ENCODE measurements at regions not wholly inside any gene's neighbourhood (a gene's known extent, or its start where the extent isn't known, plus 50 kb on each side); places are given as distances from the start of the nearest gene placed in this dataset.

DNA sequence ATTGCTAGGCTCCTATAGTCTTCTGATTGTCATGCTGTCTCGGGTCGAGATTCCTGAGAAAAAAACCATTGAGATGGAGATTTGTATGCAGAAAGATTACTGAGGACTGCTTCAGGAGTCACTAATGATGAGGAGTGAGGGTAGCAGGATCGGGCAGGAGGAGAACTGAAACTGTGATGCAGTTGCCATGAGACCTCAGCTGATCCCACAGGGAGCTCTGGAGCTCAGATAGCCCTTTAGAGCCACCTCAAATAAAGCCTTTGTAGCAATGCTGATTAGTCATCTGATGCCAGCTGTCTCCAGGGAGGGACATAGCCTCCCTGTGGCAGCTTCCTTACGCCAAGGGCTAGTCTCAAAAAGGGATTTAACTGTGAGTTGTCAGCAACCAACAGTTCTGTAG is 256.9 kb downstream of the DMAC1 start:
- H3K36me3 ChIP-seq (ENCODE audit: insufficient read depth, low read length): no peaks in the 10 kb centered on the region
- Mint-ChIP-seq H3K27me3 (ENCODE audit: low read depth, unreplicated experiment) (peaks cover 7% of the 10 kb centered on the region), H3K36me3 (ENCODE audit: low read depth, unreplicated experiment) (no peaks in the 10 kb centered on the region), H3K4me1 (ENCODE audit: low read depth, unreplicated experiment) (no peaks in the 10 kb centered on the region), H3K9me3 (ENCODE audit: unreplicated experiment) (no peaks in the 10 kb centered on the region), H3K4me3 (ENCODE audit: unreplicated experiment) (no peak overlapping the region), H3K27ac (ENCODE audit: unreplicated experiment) (no peak overlapping the region)
- no peaks in the 10 kb centered on the region for H3K4me1 ChIP-seq (ENCODE audit: insufficient read depth, low read length)
- H3K4me2 ChIP-seq (ENCODE audit: low read length): no peak overlapping the region
- H3K79me2 ChIP-seq (ENCODE audit: insufficient read depth, low read length): no peaks in the 10 kb centered on the region
- H3K27me3 ChIP-seq (ENCODE audit: insufficient read depth, low read length): no peaks in the 10 kb centered on the region
- H3K4me3 ChIP-seq (ENCODE audit: insufficient read depth, low read depth, low read length): no peak overlapping the region
- H4K20me1 ChIP-seq (ENCODE audit: insufficient read depth, low read length): no peaks in the 10 kb centered on the region
- H3K27ac ChIP-seq (ENCODE audit: low read depth, low read length): no peak overlapping the region
- H2AFZ ChIP-seq (ENCODE audit: low read depth, low read length): no peak overlapping the region
- H3K9ac ChIP-seq (ENCODE audit: low read length): no peak overlapping the region
- no peak for FAIRE-seq
- no peak for DNase-seq (ENCODE audit: low read depth)
- H3K9me3 ChIP-seq (ENCODE audit: insufficient read depth, low read depth, low read length): no peaks in the 10 kb centered on the region
- TF ChIP-seq CTCF (IDR thresholded peaks at IDR 0.05; ENCODE audit: insufficient read depth, low read depth, low read length): no peak
- no peak for TF ChIP-seq EZH2 (IDR thresholded peaks at IDR 0.05; ENCODE audit: insufficient read depth, low read length)

- H3K27me3 ChIP-seq (ENCODE audit: insufficient read depth, low read length): no peaks in the 10 kb centered on the region
- Mint-ChIP-seq H3K36me3 (ENCODE audit: low read depth, unreplicated experiment) (no peaks in the 10 kb centered on the region), H3K4me3 (ENCODE audit: unreplicated experiment) (no peak overlapping the region), H3K4me1 (ENCODE audit: low read depth, unreplicated experiment) (no peaks in the 10 kb centered on the region), H3K27ac (ENCODE audit: unreplicated experiment) (no peak overlapping the region), H3K27me3 (ENCODE audit: low read depth, unreplicated experiment) (peaks cover 8% of the 10 kb centered on the region), H3K9me3 (ENCODE audit: unreplicated experiment) (no peaks in the 10 kb centered on the region)
- no peaks in the 10 kb centered on the region for H3K4me1 ChIP-seq (ENCODE audit: insufficient read depth, low read length)
- FAIRE-seq (no peak), DNase-seq (ENCODE audit: low read depth) (no peak)
- H3K9me3 ChIP-seq (ENCODE audit: insufficient read depth, low read depth, low read length): no peaks in the 10 kb centered on the region
- no peaks in the 10 kb centered on the region for H4K20me1 ChIP-seq (ENCODE audit: insufficient read depth, low read length)
- no peak overlapping the region for H2AFZ ChIP-seq (ENCODE audit: low read depth, low read length)
- no peak overlapping the region for H3K4me3 ChIP-seq (ENCODE audit: insufficient read depth, low read depth, low read length)
- no peaks in the 10 kb centered on the region for H3K79me2 ChIP-seq (ENCODE audit: insufficient read depth, low read length)
- no peak overlapping the region for H3K9ac ChIP-seq (ENCODE audit: low read length)
- H3K36me3 ChIP-seq (ENCODE audit: insufficient read depth, low read length): no peaks in the 10 kb centered on the region
- H3K4me2 ChIP-seq (ENCODE audit: low read length): no peak overlapping the region
- no peak overlapping the region for H3K27ac ChIP-seq (ENCODE audit: low read depth, low read length)
- TF ChIP-seq CTCF (IDR thresholded peaks at IDR 0.05; ENCODE audit: insufficient read depth, low read depth, low read length) (no peak), EZH2 (IDR thresholded peaks at IDR 0.05; ENCODE audit: insufficient read depth, low read length) (no peak)
These were observed 257.5 kb downstream of the DMAC1 start for GRCh38 chr9:7542126-7542525.

- Histone ChIP-seq H3K36me3 (ENCODE audit: insufficient read depth, low read length) (no peaks in the 10 kb centered on the region), H3K4me2 (ENCODE audit: low read length) (no peak overlapping the region), H4K20me1 (ENCODE audit: insufficient read depth, low read length) (no peaks in the 10 kb centered on the region), H2AFZ (ENCODE audit: low read depth, low read length) (no peak overlapping the region), H3K4me3 (ENCODE audit: insufficient read depth, low read depth, low read length) (no peak overlapping the region), H3K9ac (ENCODE audit: low read length) (no peak overlapping the region), H3K27ac (ENCODE audit: low read depth, low read length) (no peak overlapping the region), H3K27me3 (ENCODE audit: insufficient read depth, low read length) (no peaks in the 10 kb centered on the region), H3K79me2 (ENCODE audit: insufficient read depth, low read length) (no peaks in the 10 kb centered on the region), H3K9me3 (ENCODE audit: insufficient read depth, low read depth, low read length) (no peaks in the 10 kb centered on the region), H3K4me1 (ENCODE audit: insufficient read depth, low read length) (no peaks in the 10 kb centered on the region)
- no peak overlapping the region for H3K4me3 Mint-ChIP-seq (ENCODE audit: unreplicated experiment)
- TF ChIP-seq CTCF (IDR thresholded peaks at IDR 0.05; ENCODE audit: insufficient read depth, low read depth, low read length): peak; percentile 47
- TF ChIP-seq EZH2 (IDR thresholded peaks at IDR 0.05; ENCODE audit: insufficient read depth, low read length): no peak
- FAIRE-seq (no peak), DNase-seq (ENCODE audit: low read depth) (peak; percentile 10)
- peaks cover 4% of the 10 kb centered on the region for H3K27me3 Mint-ChIP-seq (ENCODE audit: low read depth, unreplicated experiment)
- H3K4me1 Mint-ChIP-seq (ENCODE audit: low read depth, unreplicated experiment): no peaks in the 10 kb centered on the region
- no peaks in the 10 kb centered on the region for H3K9me3 Mint-ChIP-seq (ENCODE audit: unreplicated experiment)
- H3K36me3 Mint-ChIP-seq (ENCODE audit: low read depth, unreplicated experiment): no peaks in the 10 kb centered on the region
- no peak overlapping the region for H3K27ac Mint-ChIP-seq (ENCODE audit: unreplicated experiment)
These were observed 263.2 kb downstream of the DMAC1 start for GRCh38 chr9:7536310-7536939.

Data from astrocyte (in vitro differentiated cells and primary cell).